Right ventricle myocardium inferior (tissue), 1 donor: ENCODE measurements at regions not wholly inside any gene's neighbourhood (a gene's known extent, or its start where the extent isn't known, plus 50 kb on each side); places are given as distances from the start of the nearest gene placed in this dataset.

Experiments used
- ATAC-seq: fragments of 200-7000 bp; cut with Tn5 transposase; one replicate; pipeline ENCODE4 v1.9.1; 2020; ENCODE audit warnings: mild to moderate bottlenecking, moderate library complexity
- DNase-seq: peaks from one replicate; pipeline ENCODE4 v3.0.0; 2021; ENCODE audit errors: missing footprints
- intact Hi-C: fragments of 100-400 bp; cut with DNase I; formaldehyde crosslinking; loops from one replicate; pipeline ENCODE4 v1.11.0; 2022
- donor health status: DM: no; HTN: yes; CAD: no; lungs with severe emphysema.

- intact Hi-C loops = no loop called here
- DNase-seq (no peak), ATAC-seq (no peak)
These were observed 69.0 kb upstream of the FAM169A start for GRCh38 chr5:74934949-74935751.

- intact Hi-C loops = no loop called here
- ATAC-seq (no peak), DNase-seq (no peak)
These were observed 61.1 kb upstream of the FAM169A start for GRCh38 chr5:74927336-74927735.

GRCh38 chr5:74919487-74919886 lies 53.3 kb upstream of the FAM169A start:
- ATAC-seq = no peak
- DNase-seq = no peak
- intact Hi-C loops = loop anchor here (5.0 to 10.0 kb wide), 3 partner anchors 152 to 1015 kb away; partner anchors contain the start of genes GFM2 and NSA2

GRCh38 chr5:74919041-74919440 lies 52.9 kb upstream of the FAM169A start:
- no peak for ATAC-seq
- DNase-seq = no peak
- intact Hi-C loops = loop anchor here (5.0 to 10.0 kb wide), 3 partner anchors 152 to 1014 kb away; partner anchors contain the start of genes GFM2 and NSA2

GRCh38 chr5:74918232-74918669 lies 52.1 kb upstream of the FAM169A start:
- no peak for DNase-seq
- intact Hi-C loops = loop anchor here (5.0 to 10.0 kb wide), 3 partner anchors 151 to 1013 kb away; partner anchors contain the start of genes GFM2 and NSA2
- no peak for ATAC-seq

- intact Hi-C loops = loop anchor here (5.0 to 10.0 kb wide), 3 partner anchors 150 to 1012 kb away; partner anchors contain the start of genes GFM2 and NSA2
- ATAC-seq = no peak
These were observed 50.9 kb upstream of the FAM169A start for GRCh38 chr5:74916831-74917710.

More at GRCh38 chr5:74916831-74917710, 50.9 kb upstream of the FAM169A start:
- DNase-seq = no peak
